IMR-90 (cell line): ENCODE measurements at regions not wholly inside any gene's neighbourhood (a gene's known extent, or its start where the extent isn't known, plus 50 kb on each side); places are given as distances from the start of the nearest gene placed in this dataset.

Source experiments
- CEBPB ChIP-seq: IDR thresholded peaks from 2 replicates; pipeline ENCODE4 v1.6.1; 2012; ENCODE audit warnings: low read depth, low read length, improper control_type of control experiment
- ELK1 ChIP-seq: fragments of 150-350 bp; IDR thresholded peaks from 2 replicates; pipeline ENCODE4 v1.6.1; 2016; ENCODE audit warnings: low read depth, mild to moderate bottlenecking, low read length, moderate library complexity, borderline replicate concordance
- FOS ChIP-seq: fragments of 150-350 bp; IDR thresholded peaks from 2 replicates; pipeline ENCODE4 v1.6.1; 2016; ENCODE audit warnings: low read depth, low read length
- MAFK ChIP-seq: IDR thresholded peaks from 2 replicates; pipeline ENCODE4 v1.6.1; 2012; ENCODE audit warnings: low read depth, low read length, improper control_type of control experiment
- MAZ ChIP-seq: IDR thresholded peaks from 2 replicates; pipeline ENCODE4 v1.6.1; 2012; ENCODE audit warnings: low read depth, mild to moderate bottlenecking, low read length, improper control_type of control experiment, moderate library complexity, borderline replicate concordance
- MXI1 ChIP-seq: IDR thresholded peaks from 2 replicates; pipeline ENCODE4 v1.6.1; 2012; ENCODE audit warnings: low read depth, mild to moderate bottlenecking, low read length, moderate library complexity, borderline replicate concordance
- NFE2L2 ChIP-seq: fragments of 150-350 bp; IDR thresholded peaks from 2 replicates; pipeline ENCODE4 v1.6.1; 2016; ENCODE audit warnings: low read depth, mild to moderate bottlenecking, low read length
- POLR2A ChIP-seq: IDR thresholded peaks from 2 replicates; pipeline ENCODE4 v1.6.1; 2012; ENCODE audit warnings: mild to moderate bottlenecking, low read depth, low read length
- RAD21 ChIP-seq: IDR thresholded peaks from 2 replicates; pipeline ENCODE4 v1.6.1; 2012; ENCODE audit warnings: low read length, improper control_type of control experiment
- RFX5 ChIP-seq: IDR thresholded peaks from 2 replicates; pipeline ENCODE4 v1.8.0; 2012; ENCODE audit warnings: low read depth, mild to moderate bottlenecking, low read length, moderate library complexity
- SMC3 ChIP-seq: fragments of 150-350 bp; IDR thresholded peaks from 2 replicates; pipeline ENCODE4 v1.6.1; 2016; ENCODE audit warnings: low read depth, mild to moderate bottlenecking, antibody characterized with exemption, low read length, moderate library complexity
- USF2 ChIP-seq: fragments of 150-350 bp; IDR thresholded peaks from 2 replicates; pipeline ENCODE4 v1.6.1; 2017; ENCODE audit warnings: mild to moderate bottlenecking, antibody characterized with exemption, low read length, low read depth
- TF ChIP-seq, protein P1 (sequence below): conservative IDR thresholded peaks from 2 replicates; pipeline ENCODE4 v1.5.1; 2012; ENCODE audit warnings: mild to moderate bottlenecking, low read depth, low read length, improper control_type of control experiment

- TF ChIP-seq POLR2A (no peak), FOS (no peak), MAFK (no peak), RFX5 (no peak), SMC3 (no peak), MXI1 (no peak), ELK1 (no peak), RAD21 (no peak), CEBPB (no peak), NFE2L2 (no peak), USF2 (no peak), MAZ (no peak)
- TF ChIP-seq, protein P1, sequence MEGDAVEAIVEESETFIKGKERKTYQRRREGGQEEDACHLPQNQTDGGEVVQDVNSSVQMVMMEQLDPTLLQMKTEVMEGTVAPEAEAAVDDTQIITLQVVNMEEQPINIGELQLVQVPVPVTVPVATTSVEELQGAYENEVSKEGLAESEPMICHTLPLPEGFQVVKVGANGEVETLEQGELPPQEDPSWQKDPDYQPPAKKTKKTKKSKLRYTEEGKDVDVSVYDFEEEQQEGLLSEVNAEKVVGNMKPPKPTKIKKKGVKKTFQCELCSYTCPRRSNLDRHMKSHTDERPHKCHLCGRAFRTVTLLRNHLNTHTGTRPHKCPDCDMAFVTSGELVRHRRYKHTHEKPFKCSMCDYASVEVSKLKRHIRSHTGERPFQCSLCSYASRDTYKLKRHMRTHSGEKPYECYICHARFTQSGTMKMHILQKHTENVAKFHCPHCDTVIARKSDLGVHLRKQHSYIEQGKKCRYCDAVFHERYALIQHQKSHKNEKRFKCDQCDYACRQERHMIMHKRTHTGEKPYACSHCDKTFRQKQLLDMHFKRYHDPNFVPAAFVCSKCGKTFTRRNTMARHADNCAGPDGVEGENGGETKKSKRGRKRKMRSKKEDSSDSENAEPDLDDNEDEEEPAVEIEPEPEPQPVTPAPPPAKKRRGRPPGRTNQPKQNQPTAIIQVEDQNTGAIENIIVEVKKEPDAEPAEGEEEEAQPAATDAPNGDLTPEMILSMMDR: no peak
Observed at GRCh38 chr1:56065729-56066128, 513.6 kb downstream of the PLPP3 start.
